SHP77 (cell line): ENCODE measurements at regions not wholly inside any gene's neighbourhood (a gene's known extent, or its start where the extent isn't known, plus 50 kb on each side); places are given as distances from the start of the nearest gene placed in this dataset.

Experiments
- DNase-seq, 2 experiments: peaks; one replicate each; lab custom pipeline; 2025; lab: John Stamatoyannopoulos, UW

DNA sequence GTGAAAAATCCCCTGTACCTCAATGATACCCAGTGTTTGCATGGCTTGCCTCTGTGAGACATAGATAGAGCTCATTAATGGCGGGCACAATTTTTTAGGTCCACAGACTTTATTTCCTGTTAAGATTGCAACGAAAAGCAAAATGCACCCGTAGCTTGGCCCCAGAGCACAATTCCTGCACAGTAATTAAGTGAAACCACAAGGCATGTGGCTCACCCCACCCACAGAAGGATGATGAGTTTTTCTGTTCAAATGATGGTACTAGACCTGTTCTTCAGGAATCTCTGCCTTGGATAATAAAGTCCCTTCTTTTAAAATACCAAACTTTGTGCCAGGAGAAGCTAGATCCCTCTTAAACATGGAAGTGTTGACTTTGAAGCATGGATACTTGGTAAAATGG, 738.1 kb downstream of the QKI start:
- no peak for DNase-seq

DNA sequence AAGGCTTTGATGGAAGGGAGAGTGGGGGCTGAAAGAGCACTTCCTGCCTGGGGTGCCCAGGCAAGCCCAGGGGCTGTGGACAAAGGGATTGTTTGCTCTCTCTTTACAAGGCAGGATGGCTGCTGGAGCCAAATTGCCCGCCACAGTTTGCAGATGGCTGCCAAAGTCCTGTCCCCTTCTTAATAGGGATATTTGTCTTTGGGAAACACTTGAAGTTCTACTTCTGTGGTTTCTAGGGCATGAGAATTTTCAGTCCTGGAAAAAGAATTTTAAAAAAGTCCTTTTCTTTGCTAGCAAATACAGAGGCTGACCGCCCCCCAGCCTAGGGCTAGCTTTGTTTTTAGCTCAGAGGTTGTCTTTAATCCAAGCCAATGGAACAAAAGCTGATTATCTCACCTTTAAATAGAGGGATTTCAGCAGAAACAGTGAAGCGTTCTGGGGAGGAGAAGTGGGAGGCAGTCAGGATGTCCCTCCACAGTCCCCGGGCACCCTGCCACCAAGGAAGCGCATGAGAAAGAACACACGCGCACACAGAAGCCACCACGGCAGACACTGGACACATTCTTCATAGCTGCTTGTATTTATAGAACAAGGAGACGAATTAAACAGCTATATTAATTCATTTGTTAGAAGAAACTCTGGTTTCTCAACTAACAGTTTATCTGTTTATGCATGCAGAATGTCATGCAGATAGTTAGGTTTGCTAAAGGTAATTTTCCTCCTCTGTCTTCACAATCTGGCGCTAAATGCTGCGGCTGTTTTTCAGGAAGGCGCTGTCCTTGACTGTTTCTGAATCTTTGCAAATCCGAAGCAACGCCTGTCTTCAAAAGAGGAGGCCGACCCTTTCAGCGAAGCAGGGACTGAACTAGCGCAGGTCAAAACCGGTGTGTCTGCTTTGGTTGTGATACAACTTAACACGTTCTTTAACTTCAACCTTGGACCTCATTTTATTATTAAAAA, 736.9 kb downstream of the QKI start:
- peak in 1 of 2 experiments; percentile 22 for DNase-seq

DNA sequence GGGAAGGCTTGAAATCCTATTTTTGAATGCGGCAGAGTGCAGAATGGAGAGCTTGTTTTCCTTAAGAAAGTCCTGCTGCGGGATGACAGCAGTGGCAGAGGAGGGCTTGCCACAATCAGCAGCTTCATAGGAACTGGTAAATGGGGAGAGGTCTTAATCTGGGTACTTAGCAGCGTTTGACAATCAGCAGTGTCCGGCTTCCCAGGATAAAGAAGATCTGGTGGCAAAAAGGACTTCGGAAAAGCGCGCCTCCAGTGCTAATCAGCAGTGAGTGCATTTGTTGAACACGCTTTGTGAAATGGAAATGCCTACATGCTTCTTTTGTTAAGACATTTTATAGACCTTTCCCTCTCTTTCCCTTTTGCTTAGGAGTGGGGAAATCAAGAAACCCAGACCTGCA, 735.7 kb downstream of the QKI start:
- no peak for DNase-seq

DNA sequence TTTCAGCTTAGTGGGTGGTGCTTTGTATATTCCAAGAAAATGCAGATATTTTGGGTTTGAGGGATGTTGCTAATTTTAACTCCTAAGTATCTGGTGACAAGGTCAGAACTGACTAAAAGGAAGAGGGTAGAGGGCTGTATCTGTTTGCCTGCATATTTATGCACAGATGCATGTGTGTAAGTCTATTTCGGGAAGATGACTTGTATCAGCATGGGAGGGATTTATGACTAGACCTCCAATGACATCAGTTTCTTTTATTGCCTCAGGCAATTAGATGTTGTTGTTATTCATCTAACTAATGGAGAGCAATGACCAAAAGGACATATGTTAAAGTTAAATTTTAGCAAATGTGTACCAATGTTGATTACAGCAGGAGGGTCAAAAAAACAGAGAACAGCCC, 734.3 kb downstream of the QKI start:
- DNase-seq: no peak

DNA sequence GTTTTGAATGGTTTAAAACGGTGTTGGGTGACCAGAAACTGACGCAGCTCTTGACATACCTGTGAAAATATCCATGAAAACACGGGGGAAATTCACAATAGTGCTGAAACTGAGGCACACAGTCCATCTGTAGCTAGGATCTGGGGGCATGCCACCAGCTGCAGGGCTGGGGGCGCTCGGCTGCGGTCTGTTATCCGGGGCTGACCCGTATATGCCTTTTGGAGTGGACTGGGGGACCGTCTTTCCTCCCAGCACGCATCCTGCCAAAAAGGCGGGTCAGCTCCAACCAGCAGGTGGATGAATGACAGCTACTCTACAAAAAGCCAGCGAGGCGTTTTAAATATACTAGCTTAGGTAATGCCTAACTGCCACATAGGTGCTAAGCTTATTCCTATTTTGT, 729.8 kb downstream of the QKI start:
- DNase-seq: no peak

DNA sequence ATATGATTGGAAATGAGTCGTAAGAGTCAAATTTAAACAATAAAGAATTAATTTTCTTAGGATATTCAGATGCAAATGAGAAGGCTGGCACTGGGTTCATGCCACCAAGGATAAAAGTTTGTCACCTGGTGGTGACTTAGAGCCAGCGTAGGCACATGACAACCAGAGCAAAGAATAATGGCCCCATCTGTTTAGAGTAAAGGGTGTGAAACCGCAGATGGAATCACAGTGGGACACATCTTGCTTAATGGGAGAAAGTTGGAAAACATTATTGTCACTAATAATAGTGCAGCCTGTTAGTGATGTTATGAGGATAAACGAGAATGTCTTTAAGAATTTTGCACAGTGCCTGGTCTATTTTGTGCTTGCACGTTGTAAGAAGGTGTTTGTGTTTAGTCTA, 727.8 kb downstream of the QKI start:
- no peak for DNase-seq

DNA sequence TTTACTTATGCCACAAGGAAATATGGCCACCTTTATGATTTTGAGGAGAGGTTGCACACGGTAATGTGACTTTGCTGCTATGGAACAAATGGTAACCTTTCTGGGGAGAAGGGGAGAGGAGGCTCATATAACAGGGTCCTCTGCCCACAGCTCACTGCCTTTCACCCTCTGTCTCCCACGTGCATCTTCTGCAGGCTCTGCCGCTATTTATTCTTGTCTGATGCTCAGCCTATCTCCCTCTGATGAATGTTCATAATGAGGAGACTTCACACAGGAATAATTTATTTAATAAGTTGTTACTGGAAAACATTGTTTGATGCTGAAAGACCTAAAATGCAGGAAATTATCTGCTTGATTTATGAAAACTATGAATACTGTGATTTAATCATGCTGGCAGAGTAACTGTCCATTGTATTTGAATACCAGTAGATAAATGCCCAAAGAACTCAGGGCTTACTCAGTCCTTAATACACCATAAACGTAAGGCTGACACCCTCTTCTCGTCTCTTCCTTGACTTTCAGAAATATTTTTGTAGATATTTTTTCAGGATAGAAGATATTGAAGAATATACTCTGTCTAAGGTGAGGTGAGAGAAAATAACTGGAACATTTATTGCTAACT, 721.1 kb downstream of the QKI start:
- no peak for DNase-seq

DNA sequence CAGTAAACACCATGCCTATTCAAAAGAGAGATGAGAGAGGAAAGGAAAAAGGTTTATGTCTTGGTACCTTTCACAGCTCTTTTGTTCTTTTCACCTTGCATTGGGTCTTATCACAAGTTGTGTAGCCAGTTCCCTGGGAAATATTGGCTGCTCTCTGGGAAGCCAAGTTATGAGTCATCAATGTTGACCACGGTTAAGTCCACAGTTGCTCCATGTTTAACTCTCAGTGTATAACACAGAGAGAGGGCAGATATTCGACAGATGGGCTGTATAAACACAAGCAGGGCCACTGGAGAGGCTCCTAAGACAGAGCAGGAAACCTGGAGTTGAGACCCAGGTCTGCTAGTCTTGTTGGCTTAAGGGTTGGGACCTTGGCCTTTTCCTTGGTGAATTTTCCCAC, 718.6 kb downstream of the QKI start:
- DNase-seq: no peak

DNA sequence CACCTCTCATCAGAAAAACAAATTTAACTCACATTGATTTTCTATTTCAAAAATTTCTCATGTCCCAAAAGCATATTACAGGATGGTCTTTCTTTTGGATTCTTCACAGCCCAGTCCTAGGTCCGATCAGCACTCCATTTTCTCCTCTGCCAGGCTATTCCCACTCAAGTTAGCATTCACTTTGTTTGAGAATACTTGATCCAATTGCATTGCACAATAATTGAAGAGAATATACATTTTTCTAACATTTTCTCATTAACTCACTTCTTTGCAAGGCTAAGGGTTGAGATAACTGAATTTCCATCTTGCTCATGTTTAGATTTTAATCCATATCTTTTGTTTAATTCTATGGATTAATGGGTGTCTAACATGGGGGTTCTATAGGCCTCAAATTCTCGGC, 716.1 kb downstream of the QKI start:
- DNase-seq: no peak

DNA sequence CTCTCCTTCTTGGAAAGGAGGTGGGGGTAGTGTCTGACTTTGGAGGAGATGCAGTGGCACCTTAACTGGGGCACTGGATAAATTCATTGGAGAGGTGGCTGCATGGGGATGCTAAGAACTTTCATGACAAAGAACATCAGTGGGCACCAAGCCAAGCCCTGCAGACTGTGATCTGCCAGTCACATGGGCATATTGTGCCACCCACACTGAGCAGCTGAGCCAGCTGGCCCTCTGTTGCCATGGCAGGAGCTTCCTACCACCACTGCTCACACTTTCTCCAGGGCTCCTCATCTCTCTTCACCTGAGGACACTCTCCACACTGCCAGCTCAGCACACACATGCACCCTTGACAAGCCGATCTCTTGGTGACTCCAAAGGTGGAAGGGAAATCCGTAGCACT, 715.6 kb downstream of the QKI start:
- DNase-seq: peak in 1 of 2 experiments; percentile 21

DNA sequence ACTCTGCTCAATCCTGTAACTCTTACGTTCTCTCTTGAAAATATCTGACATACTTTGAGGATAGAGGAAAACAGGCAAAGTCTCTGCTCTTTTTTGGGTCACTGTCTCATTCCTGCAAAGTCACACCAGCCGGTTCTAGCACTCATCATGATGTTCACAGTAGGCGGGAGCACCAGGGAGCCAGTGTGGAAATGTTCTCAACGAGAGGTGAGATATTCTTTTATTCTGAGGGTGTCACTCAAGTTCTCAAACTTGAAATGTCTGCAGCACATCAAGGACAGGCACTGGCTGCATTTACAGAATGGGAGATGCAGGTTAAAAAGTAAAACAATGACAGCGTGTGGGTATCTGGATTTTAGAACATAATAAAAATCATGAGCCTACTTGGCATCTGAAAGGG, 714.7 kb downstream of the QKI start:
- DNase-seq: no peak

DNA sequence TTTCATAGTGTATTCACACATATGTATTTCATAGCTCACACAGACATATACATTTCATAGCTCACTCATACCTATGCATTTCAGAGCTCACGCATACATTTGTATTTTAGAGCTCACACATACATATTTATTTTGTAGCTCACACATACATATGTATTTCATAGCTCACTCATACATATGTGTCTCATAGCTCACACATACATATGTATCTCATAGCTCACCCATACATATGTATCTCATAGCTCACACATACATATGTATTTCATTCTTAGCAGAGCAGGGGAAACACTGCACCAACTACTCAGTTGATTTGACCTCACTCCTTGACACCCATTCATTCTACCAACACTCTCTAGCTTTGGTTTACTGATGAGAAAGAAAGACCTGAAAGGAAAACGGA, 713.6 kb downstream of the QKI start:
- no peak for DNase-seq

DNA sequence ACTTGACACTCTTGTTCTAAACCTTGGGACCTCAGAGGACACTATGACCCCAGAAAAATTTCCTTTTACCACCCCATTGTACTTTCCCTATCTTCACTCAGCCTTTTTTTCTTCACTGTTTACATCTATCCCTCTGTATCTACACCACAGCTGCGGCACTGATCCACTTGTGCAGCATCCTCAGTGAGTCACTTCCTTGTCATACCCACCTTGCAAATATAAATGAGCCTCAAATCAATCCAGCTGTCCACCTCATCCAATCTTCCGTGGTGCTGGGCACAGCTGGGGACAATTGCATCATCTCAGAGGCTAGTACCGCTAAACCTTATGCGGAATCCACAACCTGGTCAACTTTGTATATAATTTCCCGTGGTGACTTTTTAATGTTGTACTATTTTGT, 710.5 kb downstream of the QKI start:
- DNase-seq: no peak

DNA sequence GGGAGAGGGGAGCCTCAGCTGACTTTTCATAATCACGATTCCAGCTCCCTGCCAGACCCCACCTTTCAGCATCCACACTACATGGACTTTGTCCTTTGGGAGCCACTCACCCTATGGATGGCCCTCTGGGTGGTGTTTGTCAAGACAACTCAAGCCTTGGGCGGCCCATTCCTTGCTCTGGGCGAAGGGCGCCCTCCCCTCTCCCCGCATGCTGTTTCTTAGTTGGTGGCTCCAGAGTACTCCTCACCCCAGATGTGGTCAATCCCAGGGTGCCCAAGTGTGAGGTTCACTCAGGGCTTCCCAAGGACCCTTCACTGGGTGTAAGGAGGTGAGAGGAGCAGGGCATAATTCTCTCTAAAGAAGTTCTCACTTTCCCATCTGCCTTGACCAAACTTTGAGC, 710.0 kb downstream of the QKI start:
- no peak for DNase-seq

DNA sequence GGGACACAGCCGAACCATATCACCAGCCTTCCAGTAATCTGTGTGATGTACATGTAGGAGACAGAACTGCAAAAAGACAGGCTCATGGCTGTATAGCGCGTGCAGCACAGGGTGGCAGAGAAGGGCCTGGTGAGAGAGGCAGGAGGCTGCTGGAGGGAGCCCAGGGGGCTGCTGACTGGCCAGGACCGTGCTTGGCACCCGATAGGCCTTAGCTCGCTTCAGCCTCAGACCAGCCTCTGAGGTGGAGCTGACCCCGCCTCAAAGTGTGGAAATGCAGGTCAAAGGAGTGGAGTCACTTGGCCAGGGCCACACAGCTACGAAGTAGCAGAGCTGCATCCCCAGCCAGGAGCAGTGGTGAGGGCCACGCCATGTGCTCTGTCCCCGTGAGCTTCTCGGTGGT, 707.6 kb downstream of the QKI start:
- no peak for DNase-seq

DNA sequence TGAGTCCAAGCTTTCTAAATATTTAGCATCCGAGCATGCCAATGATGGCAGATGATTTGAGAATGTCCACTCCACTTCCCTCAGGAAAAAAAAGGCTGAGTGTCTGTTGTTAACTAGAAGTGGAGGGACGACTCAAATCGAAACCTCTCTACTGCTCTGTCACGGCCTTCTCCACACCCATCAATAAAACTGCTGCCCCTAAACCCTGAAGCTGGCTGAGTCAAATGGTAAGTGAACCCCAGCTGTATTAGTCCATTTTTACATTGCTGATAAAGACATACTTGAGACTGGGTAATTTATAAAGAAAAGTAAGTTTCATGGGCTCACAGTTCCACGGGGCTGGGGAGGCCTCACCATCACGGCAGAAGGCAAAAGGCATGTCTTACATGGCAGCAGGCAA, 707.0 kb downstream of the QKI start:
- no peak for DNase-seq

DNA sequence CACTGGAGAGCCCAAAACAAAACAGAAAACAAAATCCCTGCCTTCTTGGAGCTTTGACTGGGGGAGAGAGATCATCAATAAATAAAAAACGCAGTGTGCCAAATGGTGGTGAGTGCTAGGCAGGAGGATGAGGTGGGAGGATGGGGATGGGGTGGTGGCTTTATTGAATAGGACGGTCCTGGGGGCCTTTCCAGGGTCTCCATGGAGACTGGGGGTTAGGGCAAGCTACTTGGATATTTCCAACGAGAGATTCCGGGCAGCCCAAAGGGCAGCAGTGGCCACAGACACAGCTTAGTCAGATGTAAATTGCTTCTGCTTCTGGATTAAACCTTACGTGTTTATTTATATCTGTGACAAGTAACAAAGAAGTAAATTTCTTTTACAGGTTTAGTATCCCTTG, 700.1 kb downstream of the QKI start:
- DNase-seq: no peak

DNA sequence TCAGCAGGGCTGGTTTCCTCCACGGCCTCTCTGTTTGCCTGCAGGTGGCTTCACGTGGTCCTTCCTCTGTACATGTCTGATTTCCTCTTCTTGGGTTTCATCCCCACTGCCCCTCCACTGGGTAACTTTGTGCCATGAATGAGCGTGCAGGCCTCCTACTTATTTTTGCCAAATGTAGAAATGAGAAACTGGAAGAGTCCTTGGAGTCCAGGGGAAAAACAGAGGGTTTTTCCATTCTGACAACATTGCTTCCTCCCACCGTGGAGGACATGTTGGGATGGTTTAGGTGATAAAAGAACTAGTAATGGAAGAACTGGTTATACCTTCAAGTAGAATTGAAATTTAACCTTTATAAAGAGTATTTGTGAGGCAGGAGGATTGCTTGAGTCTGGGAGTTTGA, 699.5 kb downstream of the QKI start:
- DNase-seq: no peak

DNA sequence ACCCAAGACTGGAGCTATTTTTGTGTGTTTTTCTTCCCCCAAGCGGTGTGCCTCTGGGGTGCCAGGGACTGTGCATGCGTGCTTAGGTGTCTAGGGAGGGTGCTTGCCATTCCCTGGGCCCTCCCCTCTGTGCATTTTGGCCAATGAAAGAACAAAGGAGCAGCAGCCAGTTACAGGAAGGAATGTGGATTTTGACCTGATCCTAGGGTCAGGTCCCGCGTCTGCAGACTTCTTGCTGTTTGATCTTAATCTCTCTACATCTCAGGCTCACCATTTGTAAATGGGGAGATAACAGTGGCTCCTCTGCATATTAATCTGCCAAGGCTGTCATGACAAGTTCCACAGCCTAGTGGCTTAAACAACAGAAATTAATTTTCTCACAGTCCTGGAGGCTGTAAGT, 699.1 kb downstream of the QKI start:
- no peak for DNase-seq

DNA sequence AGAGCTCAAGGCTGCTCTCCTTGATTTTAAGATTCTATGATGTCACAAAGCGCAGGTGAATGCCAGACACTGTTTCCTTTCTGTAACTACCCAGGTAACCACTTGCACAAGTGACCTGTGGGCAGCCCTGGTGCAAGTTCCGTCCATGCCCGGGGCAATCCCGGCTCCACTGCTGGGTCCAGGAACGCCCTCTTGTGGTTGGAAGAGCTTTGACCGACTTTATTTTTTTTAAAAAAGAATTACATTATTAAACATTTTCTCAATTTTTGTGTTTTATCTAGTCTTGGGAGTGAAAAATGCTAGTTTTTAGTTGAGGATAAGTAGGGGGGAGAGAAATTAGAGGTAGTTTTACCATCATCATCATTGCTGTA, 695.2 kb downstream of the QKI start:
- no peak for DNase-seq

DNA sequence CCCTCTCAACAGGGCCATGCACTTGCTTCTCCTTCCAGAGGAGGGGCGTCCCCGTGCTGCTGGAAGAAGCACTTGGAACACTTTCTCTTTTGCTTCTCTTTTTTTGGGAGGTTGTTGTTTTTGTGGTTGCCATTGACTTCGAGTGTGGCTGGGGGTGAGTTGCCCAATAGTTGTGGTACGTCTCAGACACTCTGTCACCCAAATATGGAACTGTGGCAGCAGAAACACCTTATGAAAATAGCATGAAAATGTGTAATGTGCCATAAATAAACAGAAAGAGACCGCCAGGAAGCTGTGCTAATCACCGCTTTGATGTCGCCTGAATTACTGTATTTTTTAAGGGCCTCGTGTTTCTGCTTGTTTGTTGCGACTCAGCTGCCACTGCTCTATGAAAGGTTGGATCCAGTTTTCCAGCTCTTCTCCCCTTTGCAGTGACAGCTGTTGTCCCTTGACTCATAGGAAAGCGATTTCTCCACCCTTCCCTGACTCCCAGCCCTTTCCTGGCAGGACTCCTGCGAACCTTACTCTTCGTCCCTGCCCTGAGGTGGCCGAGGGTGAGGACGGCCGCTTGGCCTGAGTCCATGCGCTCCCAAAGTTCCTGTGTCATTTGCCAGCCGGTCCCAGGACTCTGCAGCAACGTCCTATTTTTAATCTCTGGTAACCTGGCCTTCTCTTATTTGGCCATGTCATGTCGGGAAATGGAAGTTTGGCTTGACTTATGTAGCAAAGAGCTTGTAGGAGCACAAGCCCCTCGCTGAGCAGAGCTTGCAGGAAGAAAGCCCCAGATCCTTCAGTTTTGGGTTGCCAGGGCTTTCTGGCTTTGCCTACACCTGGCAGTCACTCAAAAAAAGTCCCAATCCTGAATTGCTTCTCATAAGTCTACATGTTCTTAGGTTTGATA, 694.6 kb downstream of the QKI start:
- DNase-seq: no peak

DNA sequence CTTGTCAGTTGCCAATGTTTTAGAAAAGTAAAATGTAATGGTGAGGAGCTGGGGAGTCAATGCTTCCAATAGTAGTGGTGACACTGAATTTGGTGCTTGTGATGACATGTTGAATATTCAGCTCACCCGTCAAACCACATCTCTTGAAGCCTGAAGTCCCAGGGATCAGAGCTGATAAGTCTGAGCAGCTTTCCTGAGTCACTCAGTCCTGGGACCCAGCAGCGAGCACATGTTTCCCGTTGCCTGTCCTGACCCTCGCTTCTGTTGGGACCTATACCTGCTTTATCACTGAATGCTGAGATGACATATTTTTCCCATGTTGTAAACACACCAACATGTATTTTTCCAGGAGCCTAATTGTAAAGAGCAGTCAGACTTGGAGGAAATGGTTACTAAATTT, 693.6 kb downstream of the QKI start:
- no peak for DNase-seq
